ENCODE measurements at regions not wholly inside any gene's neighbourhood (a gene's known extent, or its start where the extent isn't known, plus 50 kb on each side); places are given as distances from the start of the nearest gene placed in this dataset.

DNA sequence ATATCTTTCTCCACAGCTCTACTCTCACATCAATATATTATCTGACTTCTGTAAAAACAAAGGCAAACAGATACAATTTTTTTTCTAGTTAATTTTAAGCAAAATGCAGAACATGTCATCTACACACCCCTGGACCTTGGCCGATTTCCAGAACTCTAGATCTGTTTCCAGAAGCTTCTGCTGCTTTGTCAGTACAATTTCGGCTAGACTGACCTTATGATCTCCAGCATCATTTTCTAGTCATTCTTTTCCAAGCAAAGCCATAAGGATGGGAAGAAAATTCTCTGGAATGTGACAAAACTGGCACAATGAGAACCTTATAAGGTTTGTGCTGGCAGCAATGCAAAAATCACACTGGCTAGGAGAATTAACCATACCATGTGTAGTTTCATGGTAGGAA lies 132.8 kb upstream of the MPDZ start:
- POLR2A ChIA-PET (ENCODE audit: partially characterized antibody): no interaction called here
- no peak for DNase-seq
- Histone ChIP-seq H3K9me3 (ENCODE audit: control insufficient read depth in 1 of 2, low read length in 2 of 2) (no peaks in the 10 kb centered on the region), H3K4me1 (ENCODE audit: insufficient read depth, low read length) (no peaks in the 10 kb centered on the region), H3K27ac (ENCODE audit: low read depth, low read length) (no peak overlapping the region), H3K4me3 (ENCODE audit: low read length in 2 of 2) (no peak overlapping the region), H3K27me3 (ENCODE audit: insufficient read depth, low read length) (no peaks in the 10 kb centered on the region), H3K36me3 (ENCODE audit: insufficient read depth, low read length) (no peaks in the 10 kb centered on the region)
- Mint-ChIP-seq H3K4me1 (no peaks in the 10 kb centered on the region), H3K36me3 (no peaks in the 10 kb centered on the region), H3K9me3 (peaks cover 0 to 7% (median 0%) of the 10 kb centered on the region in 8 donors), H3K4me3 (no peak overlapping the region), H3K27ac (no peak overlapping the region), H3K27me3 (no peaks in the 10 kb centered on the region)
- CTCF ChIA-PET (ENCODE audit: partially characterized antibody): no interaction called here
- intact Hi-C loops (cut with micrococcal nuclease): no loop called here

GRCh38 chr9:13411791-13412190 lies 132.3 kb upstream of the MPDZ start:
- Histone ChIP-seq H3K4me1 (ENCODE audit: insufficient read depth, low read length) (no peaks in the 10 kb centered on the region), H3K27me3 (ENCODE audit: insufficient read depth, low read length) (no peaks in the 10 kb centered on the region), H3K36me3 (ENCODE audit: insufficient read depth, low read length) (no peaks in the 10 kb centered on the region), H3K9me3 (ENCODE audit: control insufficient read depth in 1 of 2, low read length in 2 of 2) (no peaks in the 10 kb centered on the region), H3K4me3 (ENCODE audit: low read length in 2 of 2) (no peak overlapping the region), H3K27ac (ENCODE audit: low read depth, low read length) (no peak overlapping the region)
- Mint-ChIP-seq H3K27ac (no peak overlapping the region), H3K4me1 (no peaks in the 10 kb centered on the region), H3K9me3 (peaks cover 0 to 7% (median 3%) of the 10 kb centered on the region in 8 donors), H3K4me3 (no peak overlapping the region), H3K27me3 (no peaks in the 10 kb centered on the region), H3K36me3 (no peaks in the 10 kb centered on the region)
- ChIA-PET POLR2A (ENCODE audit: partially characterized antibody) (no interaction called here), CTCF (ENCODE audit: partially characterized antibody) (no interaction called here)
- intact Hi-C loops (cut with micrococcal nuclease): no loop called here
- DNase-seq: no peak

DNA sequence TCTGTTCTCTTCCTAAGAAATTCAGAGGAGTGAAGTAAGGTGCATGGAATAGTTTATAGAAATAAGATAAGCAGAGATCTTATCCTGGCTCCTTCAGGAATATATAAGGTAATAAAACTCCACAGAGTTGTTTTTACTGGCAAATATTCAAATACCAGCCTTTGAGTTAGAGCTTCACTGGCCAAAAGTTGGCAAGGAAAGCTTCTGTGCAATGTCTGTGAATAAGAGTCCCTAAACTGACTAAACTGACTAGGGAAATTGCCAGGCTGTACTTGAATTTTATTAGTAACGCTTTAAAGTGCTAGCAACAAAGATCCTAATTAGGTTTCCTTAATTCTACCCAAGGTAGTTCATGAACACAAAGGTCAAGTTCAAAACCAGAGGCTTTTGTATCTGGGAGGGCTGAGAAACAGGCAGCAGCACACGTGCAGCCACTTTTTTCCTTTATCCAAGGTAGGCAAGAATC lies 131.1 kb upstream of the MPDZ start:
- H3K4me3 ChIP-seq (ENCODE audit: low read length in 2 of 2): no peak overlapping the region
- no peaks in the 10 kb centered on the region for H3K27me3 ChIP-seq (ENCODE audit: insufficient read depth, low read length)
- Mint-ChIP-seq H3K4me1 (no peaks in the 10 kb centered on the region), H3K9me3 (peaks cover 0 to 7% (median 3%) of the 10 kb centered on the region in 8 donors), H3K27ac (no peak overlapping the region), H3K4me3 (no peak overlapping the region), H3K36me3 (no peaks in the 10 kb centered on the region), H3K27me3 (no peaks in the 10 kb centered on the region)
- ChIA-PET CTCF (ENCODE audit: partially characterized antibody) (no interaction called here), POLR2A (ENCODE audit: partially characterized antibody) (no interaction called here)
- H3K9me3 ChIP-seq (ENCODE audit: control insufficient read depth in 1 of 2, low read length in 2 of 2): no peaks in the 10 kb centered on the region
- no peaks in the 10 kb centered on the region for H3K36me3 ChIP-seq (ENCODE audit: insufficient read depth, low read length)
- H3K27ac ChIP-seq (ENCODE audit: low read depth, low read length): no peak overlapping the region
- intact Hi-C loops (cut with micrococcal nuclease): no loop called here
- DNase-seq: no peak
- no peaks in the 10 kb centered on the region for H3K4me1 ChIP-seq (ENCODE audit: insufficient read depth, low read length)

DNA sequence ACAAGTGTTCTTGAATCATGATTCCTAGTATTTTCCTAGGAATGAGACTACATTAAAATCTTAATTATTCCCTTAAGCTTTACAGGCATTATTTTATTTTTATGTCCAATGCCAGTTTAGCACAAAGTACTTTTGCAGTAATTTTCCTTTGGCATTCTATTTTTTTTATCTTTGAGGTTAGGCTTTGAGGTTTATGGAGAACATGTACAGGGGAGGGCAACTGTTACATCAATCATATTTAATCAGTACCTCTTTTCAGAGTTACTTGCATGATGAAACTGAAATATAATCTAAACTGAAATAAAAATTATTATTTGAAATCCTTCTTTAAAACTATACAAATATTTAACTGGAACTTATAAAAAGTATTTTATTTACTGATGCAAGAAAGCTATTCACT lies 118.2 kb upstream of the MPDZ start:
- Histone ChIP-seq H3K4me1 (ENCODE audit: insufficient read depth, low read length) (no peaks in the 10 kb centered on the region), H3K9me3 (ENCODE audit: control insufficient read depth in 1 of 2, low read length in 2 of 2) (peaks cover 0 to 3% of the 10 kb centered on the region in 2 donors), H3K4me3 (ENCODE audit: low read length in 2 of 2) (no peak overlapping the region), H3K27ac (ENCODE audit: low read depth, low read length) (no peak overlapping the region), H3K27me3 (ENCODE audit: insufficient read depth, low read length) (no peaks in the 10 kb centered on the region), H3K36me3 (ENCODE audit: insufficient read depth, low read length) (no peaks in the 10 kb centered on the region)
- no peak for DNase-seq
- Mint-ChIP-seq H3K27me3 (no peaks in the 10 kb centered on the region), H3K4me1 (no peaks in the 10 kb centered on the region), H3K36me3 (no peaks in the 10 kb centered on the region), H3K4me3 (no peak overlapping the region), H3K27ac (no peak overlapping the region), H3K9me3 (peaks cover 0 to 12% (median 1%) of the 10 kb centered on the region in 8 donors)
- intact Hi-C loops (cut with micrococcal nuclease): no loop called here
- ChIA-PET CTCF (ENCODE audit: partially characterized antibody) (interaction anchor here (0.6 kb wide), 1 partner anchor 820 kb away, joined by 3 read pairs; no protein-coding TSS in a partner anchor), POLR2A (ENCODE audit: partially characterized antibody) (no interaction called here)

DNA sequence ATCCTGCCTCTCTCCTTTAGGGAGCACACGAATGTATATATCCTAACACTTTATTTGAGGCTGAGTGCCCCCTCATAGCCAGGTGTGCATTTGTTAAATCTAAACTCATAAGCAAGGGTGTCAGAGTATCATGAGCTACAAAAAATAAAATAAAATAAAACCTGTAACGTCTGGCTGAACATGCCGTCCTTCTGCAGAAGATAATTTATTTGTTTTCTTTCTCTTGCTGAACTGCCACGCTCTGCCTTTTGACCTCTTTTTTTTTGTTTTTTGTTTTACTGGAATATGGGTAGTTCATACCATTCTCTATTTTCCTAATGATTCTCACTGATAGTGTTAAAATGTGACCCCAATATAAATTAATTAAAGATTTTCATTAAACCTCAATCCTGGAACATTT lies 117.7 kb upstream of the MPDZ start:
- Histone ChIP-seq H3K4me3 (ENCODE audit: low read length in 2 of 2) (no peak overlapping the region), H3K27ac (ENCODE audit: low read depth, low read length) (no peak overlapping the region), H3K27me3 (ENCODE audit: insufficient read depth, low read length) (no peaks in the 10 kb centered on the region), H3K9me3 (ENCODE audit: control insufficient read depth in 1 of 2, low read length in 2 of 2) (peaks cover 0 to 3% of the 10 kb centered on the region in 2 donors), H3K4me1 (ENCODE audit: insufficient read depth, low read length) (no peaks in the 10 kb centered on the region), H3K36me3 (ENCODE audit: insufficient read depth, low read length) (no peaks in the 10 kb centered on the region)
- CTCF ChIA-PET (ENCODE audit: partially characterized antibody): interaction anchor here (0.6 kb wide), 1 partner anchor 819 kb away, joined by 3 read pairs; no protein-coding TSS in a partner anchor
- intact Hi-C loops (cut with micrococcal nuclease): no loop called here
- Mint-ChIP-seq H3K4me3 (no peak overlapping the region), H3K27ac (no peak overlapping the region), H3K27me3 (no peaks in the 10 kb centered on the region), H3K36me3 (no peaks in the 10 kb centered on the region), H3K9me3 (peaks cover 0 to 12% (median 1%) of the 10 kb centered on the region in 8 donors), H3K4me1 (no peaks in the 10 kb centered on the region)
- DNase-seq: no peak
- POLR2A ChIA-PET (ENCODE audit: partially characterized antibody): no interaction called here

DNA sequence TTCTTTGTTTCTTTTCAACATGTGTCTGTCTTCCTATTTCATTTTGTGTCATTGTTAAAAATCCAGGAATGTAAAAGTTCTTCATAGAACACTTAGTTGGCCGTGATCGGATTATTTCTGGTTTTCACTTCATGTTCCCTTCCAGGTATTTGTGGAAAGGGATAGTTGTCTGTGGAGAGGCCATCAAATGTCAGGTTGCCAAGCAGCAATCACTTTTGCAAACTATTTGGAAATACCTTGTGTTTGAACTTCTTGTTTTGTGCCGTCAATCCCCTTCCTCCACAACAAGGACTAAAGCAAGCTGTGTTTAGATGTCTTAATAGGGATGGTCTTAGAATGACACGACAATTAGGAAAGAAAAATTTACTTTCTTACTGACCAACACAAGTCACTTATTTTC lies 116.9 kb upstream of the MPDZ start:
- POLR2A ChIA-PET (ENCODE audit: partially characterized antibody): no interaction called here
- no peaks in the 10 kb centered on the region for H3K36me3 Mint-ChIP-seq
- CTCF ChIA-PET (ENCODE audit: partially characterized antibody): no interaction called here
- no peak for DNase-seq
- H3K4me1 Mint-ChIP-seq: no peaks in the 10 kb centered on the region
- no peak overlapping the region for H3K27ac ChIP-seq (ENCODE audit: low read depth, low read length)
- H3K4me3 Mint-ChIP-seq: no peak overlapping the region
- H3K9me3 ChIP-seq (ENCODE audit: control insufficient read depth in 1 of 2, low read length in 2 of 2): peaks cover 0 to 3% of the 10 kb centered on the region in 2 donors
- H3K36me3 ChIP-seq (ENCODE audit: insufficient read depth, low read length): no peaks in the 10 kb centered on the region
- H3K9me3 Mint-ChIP-seq: peaks cover 1 to 14% (median 4%) of the 10 kb centered on the region in 8 donors
- no peak overlapping the region for H3K27ac Mint-ChIP-seq
- intact Hi-C loops (cut with micrococcal nuclease): no loop called here
- H3K27me3 ChIP-seq (ENCODE audit: insufficient read depth, low read length): no peaks in the 10 kb centered on the region
- H3K4me1 ChIP-seq (ENCODE audit: insufficient read depth, low read length): no peaks in the 10 kb centered on the region
- no peak overlapping the region for H3K4me3 ChIP-seq (ENCODE audit: low read length in 2 of 2)
- no peaks in the 10 kb centered on the region for H3K27me3 Mint-ChIP-seq

- DNase-seq: no peak
- H3K27me3 ChIP-seq (ENCODE audit: insufficient read depth, low read length): no peaks in the 10 kb centered on the region
- Mint-ChIP-seq H3K27ac (no peak overlapping the region), H3K27me3 (no peaks in the 10 kb centered on the region), H3K4me1 (no peaks in the 10 kb centered on the region), H3K4me3 (no peak overlapping the region), H3K36me3 (no peaks in the 10 kb centered on the region), H3K9me3 (peaks cover 2 to 25% (median 8%) of the 10 kb centered on the region in 8 donors)
- H3K36me3 ChIP-seq (ENCODE audit: insufficient read depth, low read length): no peaks in the 10 kb centered on the region
- ChIA-PET CTCF (ENCODE audit: partially characterized antibody) (no interaction called here), POLR2A (ENCODE audit: partially characterized antibody) (no interaction called here)
- H3K4me1 ChIP-seq (ENCODE audit: insufficient read depth, low read length): no peaks in the 10 kb centered on the region
- no peak overlapping the region for H3K4me3 ChIP-seq (ENCODE audit: low read length in 2 of 2)
- intact Hi-C loops (cut with micrococcal nuclease): no loop called here
- H3K9me3 ChIP-seq (ENCODE audit: control insufficient read depth in 1 of 2, low read length in 2 of 2): peaks cover 0 to 3% of the 10 kb centered on the region in 2 donors
- H3K27ac ChIP-seq (ENCODE audit: low read depth, low read length): no peak overlapping the region
Observed at GRCh38 chr9:13395156-13395555, 115.7 kb upstream of the MPDZ start.

DNA sequence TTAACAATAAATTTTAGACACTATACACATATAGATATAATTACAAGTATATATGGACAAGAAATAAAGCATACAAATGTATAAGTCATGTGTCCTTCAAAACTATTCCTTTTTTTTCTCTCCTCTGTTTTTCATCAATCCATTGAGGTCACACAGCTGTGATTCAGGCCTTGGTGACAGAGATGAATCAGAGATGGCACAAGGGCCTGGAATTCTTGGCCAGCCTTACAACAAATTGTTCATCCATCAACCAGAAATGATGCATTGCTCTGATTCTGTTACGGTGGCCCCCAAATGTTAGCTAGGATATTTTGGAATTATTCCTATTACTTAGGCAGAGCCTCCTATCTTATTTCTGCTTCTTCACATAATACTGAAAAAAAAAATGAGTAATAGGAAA lies 108.7 kb upstream of the MPDZ start:
- no peaks in the 10 kb centered on the region for H3K9me3 ChIP-seq (ENCODE audit: control insufficient read depth in 1 of 2, low read length in 2 of 2)
- Mint-ChIP-seq H3K4me3 (no peak overlapping the region), H3K27ac (no peak overlapping the region), H3K36me3 (no peaks in the 10 kb centered on the region), H3K4me1 (no peaks in the 10 kb centered on the region), H3K27me3 (no peaks in the 10 kb centered on the region), H3K9me3 (peaks cover 2 to 61% (median 27%) of the 10 kb centered on the region in 8 donors)
- H3K4me3 ChIP-seq (ENCODE audit: low read length in 2 of 2): no peak overlapping the region
- no peaks in the 10 kb centered on the region for H3K36me3 ChIP-seq (ENCODE audit: insufficient read depth, low read length)
- no peak for DNase-seq
- H3K27me3 ChIP-seq (ENCODE audit: insufficient read depth, low read length): no peaks in the 10 kb centered on the region
- intact Hi-C loops (cut with micrococcal nuclease): no loop called here
- H3K4me1 ChIP-seq (ENCODE audit: insufficient read depth, low read length): no peaks in the 10 kb centered on the region
- H3K27ac ChIP-seq (ENCODE audit: low read depth, low read length): no peak overlapping the region
- POLR2A ChIA-PET (ENCODE audit: partially characterized antibody): no interaction called here
- CTCF ChIA-PET (ENCODE audit: partially characterized antibody): no interaction called here

All from CD4-positive, alpha-beta memory T cell (primary cell).